ENCODE measurements at regions not wholly inside any gene's neighbourhood (a gene's known extent, or its start where the extent isn't known, plus 50 kb on each side); places are given as distances from the start of the nearest gene placed in this dataset.

GRCh38 chr1:221184131-221184794, 305.0 kb downstream of the HLX start:
- DNase-seq (ENCODE audit: low read depth in 4 of 4, low spot score in 3 of 4): no peak

DNA sequence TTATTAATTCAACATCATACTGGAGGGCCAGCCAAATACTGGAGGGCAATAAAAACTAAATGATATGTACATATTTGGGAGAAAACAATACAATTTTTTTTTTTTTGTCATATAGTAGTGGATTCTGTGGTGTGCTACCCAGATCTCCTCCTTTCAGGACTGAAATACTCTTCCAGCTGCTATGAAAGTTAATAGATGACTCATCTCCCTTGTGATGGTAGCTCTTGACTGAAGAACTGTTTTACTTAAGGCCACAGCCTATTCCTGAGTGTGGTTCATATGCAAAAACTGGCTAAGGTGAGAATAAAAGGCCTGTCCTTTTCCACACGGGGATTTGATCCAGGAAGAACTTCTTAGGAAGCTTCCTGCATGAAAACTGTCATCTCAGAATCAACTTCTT, 307.9 kb downstream of the HLX start:
- DNase-seq (ENCODE audit: low read depth in 4 of 4, low spot score in 3 of 4): no peak

DNA sequence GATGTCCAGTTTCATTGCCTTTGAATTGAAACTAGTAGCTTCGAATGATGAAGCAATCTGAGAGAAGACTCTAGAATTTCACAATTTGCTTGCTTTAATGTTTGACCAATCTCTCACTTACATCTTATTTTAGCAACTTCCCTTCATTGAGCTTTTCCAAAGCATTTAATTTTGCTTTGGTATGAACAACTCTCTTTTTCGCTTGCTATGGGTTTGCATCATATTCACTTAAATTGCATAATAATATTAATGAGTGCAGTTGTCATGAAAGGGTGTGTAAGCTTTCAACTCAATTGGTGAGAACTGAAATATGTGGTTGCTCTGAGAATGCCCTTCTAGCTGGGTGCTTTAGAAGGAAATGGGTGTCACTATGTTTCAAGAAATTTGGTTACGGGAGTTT, 309.2 kb downstream of the HLX start:
- DNase-seq (ENCODE audit: low read depth in 4 of 4, low spot score in 3 of 4): no peak

DNA sequence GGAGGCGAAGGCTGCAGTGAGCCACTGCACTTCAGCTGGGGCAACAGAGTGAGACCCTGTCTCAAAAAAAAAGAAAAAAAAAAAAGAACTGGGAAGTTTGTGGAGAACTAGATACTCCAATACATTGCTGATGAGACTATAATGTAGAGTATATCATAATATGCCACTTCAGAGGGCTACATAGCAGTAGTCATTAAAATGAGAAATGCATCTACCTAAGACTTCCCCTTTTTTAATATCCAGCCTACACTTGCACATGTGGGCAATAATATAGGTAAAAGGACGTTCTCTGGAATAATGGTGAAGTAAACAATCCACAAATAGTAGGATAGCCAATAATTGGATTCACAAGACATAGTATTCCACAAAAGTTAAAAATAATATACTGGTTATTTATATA, 311.0 kb downstream of the HLX start:
- no peak for DNase-seq (ENCODE audit: low read depth in 4 of 4, low spot score in 3 of 4)

GRCh38 chr1:221192055-221192454, 312.8 kb downstream of the HLX start:
- no peak for DNase-seq (ENCODE audit: low read depth in 4 of 4, low spot score in 3 of 4)

DNA sequence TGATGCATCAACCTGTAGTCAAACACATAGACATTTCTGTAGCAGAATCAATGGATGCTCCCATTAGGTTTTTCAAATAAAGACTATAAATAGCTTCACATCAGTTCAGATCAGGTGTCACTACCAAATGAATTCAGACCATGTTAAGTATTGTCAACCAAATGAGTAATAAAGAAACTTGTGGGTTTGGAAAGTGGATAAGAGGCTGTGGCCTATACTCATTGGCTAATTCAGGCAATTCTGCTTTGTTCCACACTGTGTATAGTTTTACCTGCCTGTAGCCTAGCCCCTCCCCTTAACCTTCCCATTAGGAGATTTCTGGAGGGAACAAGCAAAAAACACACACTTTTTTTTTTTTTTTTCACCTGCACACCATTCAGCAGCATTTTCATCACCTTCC, 321.2 kb downstream of the HLX start:
- DNase-seq (ENCODE audit: low read depth in 4 of 4, low spot score in 3 of 4): no peak

GRCh38 chr1:221201773-221202172, 322.5 kb downstream of the HLX start:
- DNase-seq (ENCODE audit: low read depth in 4 of 4, low spot score in 3 of 4): no peak

GRCh38 chr1:221203224-221204054, 324.2 kb downstream of the HLX start:
- DNase-seq (ENCODE audit: low read depth in 4 of 4, low spot score in 3 of 4): peak; percentile 54 to 67 (median 62)

DNA sequence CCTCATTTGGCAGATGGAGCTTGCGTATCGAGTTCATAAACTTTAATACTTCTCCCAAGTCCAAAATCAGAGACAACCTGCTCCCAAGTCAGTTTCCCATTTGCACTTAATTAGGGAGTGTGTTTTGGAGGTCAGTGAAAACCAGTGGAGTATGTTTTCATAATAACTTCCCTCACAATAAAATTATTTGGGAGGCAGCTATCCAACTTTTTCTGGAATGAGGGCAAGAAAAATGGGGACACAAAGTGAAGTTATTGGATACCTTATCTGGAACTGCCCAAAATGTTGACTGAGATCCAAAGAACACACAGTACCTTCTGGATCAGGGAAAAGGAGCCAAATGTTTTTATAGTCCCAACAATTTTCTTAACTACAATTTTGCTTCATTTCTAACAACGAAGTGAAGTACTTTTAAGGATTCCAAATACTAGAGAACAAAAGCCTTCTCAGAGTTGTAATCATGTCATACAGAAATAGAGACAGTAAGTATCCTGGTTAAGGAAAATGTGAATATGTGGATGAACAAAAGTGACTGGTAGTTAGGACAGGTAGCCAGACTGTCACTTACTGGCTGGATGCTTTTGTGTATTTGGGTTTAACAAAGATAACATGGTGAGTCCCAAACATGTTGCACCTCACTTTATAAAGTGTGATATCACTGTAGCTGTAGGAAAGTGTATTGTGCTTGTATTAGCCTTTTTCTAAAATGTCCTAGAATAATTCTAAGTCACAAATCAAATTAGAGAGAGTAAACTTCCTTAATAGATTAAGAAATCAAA, 325.0 kb downstream of the HLX start:
- DNase-seq (ENCODE audit: low read depth in 4 of 4, low spot score in 3 of 4): no peak

DNA sequence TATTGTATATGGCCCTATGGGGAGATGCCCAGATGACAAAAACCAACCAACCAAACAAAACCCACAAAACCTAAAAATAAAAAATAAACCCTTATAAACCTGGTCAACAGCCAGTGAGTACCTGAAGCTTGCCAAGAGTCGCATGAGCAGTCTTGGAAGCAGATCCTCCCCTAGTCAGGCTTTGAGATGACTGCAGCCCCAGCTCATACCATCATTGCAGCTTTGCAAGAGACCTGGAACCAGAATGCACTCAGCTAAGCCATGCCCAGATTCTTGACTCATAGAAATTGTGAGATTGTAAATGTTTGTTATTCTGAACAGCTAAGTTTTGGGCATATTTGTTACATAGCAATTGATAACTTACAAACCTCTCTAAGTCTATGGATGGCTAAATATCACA, 326.8 kb downstream of the HLX start:
- no peak for DNase-seq (ENCODE audit: low read depth in 4 of 4, low spot score in 3 of 4)

DNA sequence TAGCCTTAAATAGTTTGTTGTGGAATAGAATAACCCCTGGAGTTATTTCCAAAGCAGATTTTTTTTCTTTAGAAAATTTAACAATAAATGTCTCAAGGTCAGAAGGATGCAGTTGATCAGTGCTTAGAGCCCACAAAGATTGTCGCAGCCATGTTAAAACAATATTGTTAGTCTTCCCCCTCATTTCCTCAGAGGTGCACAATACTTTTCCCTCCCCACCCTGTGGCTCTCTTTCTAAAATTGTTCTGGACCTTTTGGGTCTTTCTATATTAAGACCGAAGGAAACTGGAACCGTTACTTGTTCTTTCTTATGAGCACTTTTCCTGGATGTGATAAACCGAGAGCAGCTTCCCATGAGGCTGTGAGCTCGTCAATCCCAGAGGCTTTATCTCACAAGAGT, 333.7 kb downstream of the HLX start:
- DNase-seq (ENCODE audit: low read depth in 4 of 4, low spot score in 3 of 4): no peak

DNA sequence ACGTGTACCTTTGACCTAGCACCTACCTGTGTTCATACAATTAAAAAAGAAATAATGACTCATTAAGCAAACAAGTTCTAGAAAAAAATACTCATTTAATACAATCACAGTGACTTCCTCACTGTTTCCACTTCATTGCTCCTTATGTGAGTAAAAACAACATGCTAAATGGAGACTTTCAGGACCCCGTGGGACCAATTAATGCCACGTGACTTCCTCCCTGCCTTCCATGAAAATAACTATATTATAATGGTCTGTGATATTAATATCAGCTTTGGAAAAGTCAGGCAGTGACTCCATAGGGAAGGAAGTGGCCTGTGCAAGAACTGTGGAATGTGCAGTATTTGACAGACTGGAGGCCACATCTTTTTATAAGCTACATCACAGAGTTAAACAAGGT, 337.8 kb downstream of the HLX start:
- DNase-seq (ENCODE audit: low read depth in 4 of 4, low spot score in 3 of 4): no peak

- no peak for DNase-seq (ENCODE audit: low read depth in 4 of 4, low spot score in 3 of 4)
These were observed 344.0 kb downstream of the HLX start for GRCh38 chr1:221223281-221223680.

GRCh38 chr1:221227460-221227859, 348.2 kb downstream of the HLX start:
- DNase-seq (ENCODE audit: low read depth in 4 of 4, low spot score in 3 of 4): no peak

DNA sequence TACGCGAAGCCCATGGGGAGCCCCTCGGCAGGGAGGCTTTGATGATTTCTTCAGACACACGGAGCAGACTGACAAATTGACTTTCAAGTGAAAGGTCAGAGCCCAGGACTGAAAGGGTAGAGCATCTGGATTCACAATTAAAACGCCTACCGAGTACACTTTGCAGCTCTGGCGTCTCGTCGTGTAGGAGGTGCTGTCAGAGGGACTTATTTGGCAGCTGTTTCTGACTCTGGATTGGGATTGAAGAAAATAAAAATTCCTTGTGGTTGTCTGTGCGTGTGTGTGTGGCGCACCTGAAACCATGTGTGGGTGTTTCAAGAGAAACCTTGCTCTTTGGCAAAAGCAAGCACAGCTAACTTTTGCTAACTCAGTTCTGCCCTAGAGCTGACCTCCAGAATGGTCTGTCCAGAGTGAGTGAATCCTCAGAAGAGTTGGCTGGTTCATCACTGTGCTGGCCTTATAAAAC, 348.7 kb downstream of the HLX start:
- no peak for DNase-seq (ENCODE audit: low read depth in 4 of 4, low spot score in 3 of 4)

DNA sequence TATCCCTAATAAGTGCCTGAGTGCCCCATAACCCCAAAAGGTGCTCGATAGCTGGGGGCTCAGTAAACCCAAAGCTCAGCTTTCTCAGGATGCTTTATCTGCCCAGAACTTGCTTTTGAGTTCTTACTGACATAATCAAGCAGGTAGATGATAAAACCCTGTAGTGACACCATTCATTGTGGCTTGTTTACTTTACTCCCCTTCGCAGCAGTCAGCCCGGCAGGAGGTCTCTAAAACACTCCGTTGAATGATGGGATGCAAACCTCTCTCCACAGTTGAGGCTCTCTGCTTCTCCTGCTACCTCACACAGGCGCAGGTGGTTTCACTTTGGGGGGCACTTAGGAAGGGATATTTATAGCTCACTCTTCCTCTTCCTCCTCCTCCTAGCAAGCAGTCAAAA, 349.4 kb downstream of the HLX start:
- no peak for DNase-seq (ENCODE audit: low read depth in 4 of 4, low spot score in 3 of 4)

DNA sequence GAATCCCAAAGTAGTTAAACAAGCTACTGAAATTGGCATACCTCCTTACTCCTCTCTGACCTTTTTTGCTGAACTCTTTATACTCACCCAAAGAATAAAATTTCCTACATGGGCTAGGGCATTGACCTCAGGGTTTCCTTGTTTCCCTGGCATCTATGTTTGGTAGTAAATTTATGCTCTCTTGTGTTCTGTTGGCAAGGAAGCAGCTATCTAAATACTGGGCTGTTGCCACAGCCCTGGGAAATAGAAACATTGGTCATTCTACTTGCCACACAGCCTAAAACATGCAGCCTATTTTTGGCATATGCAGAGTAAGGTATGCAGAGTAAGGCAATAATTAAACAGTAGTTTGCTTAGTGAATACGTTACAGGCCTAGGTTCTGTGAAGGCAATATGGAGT, 351.4 kb downstream of the HLX start:
- no peak for DNase-seq (ENCODE audit: low read depth in 4 of 4, low spot score in 3 of 4)

DNA sequence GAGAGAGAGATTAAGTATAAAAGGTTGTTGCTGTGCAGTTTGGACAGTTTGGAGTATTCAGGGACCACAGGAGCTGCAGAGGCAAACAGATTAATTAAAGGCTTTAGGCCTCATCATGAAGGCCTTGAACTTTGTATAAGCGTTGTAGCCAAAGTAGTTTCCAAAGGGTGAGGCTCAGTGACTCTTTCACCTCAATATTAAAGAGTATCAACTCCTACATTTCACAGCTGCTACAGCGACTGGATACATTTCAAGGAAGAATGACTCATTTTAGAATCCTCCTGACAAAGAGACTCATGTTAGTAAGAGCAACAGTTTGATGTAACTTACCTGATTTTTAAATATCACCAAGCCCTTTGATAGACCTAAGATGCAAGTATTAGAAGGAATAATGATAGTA, 355.5 kb downstream of the HLX start:
- DNase-seq (ENCODE audit: low read depth in 4 of 4, low spot score in 3 of 4): no peak

DNA sequence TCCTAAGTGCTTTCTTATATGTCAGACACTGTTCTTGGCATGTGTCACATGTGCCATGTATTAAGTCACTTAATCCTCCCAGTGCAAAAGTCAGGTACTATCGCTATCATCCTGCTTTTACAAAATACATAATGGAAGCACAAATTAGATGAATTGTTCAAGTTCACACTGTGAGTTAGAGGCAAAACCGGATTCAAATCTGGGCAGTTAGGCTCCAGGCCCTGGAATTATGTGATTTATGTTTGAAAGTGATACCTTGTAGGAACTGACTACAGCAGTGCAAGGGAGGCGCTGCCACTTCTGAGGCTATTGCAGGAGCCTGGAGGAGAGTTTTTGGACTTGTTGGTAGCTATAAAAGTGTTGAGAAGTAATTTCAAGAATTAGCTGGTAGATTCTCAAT, 358.3 kb downstream of the HLX start:
- DNase-seq (ENCODE audit: low read depth in 4 of 4, low spot score in 3 of 4): no peak

- DNase-seq (ENCODE audit: low read depth in 4 of 4, low spot score in 3 of 4): no peak
These were observed 359.9 kb downstream of the HLX start for GRCh38 chr1:221239181-221239580.

DNA sequence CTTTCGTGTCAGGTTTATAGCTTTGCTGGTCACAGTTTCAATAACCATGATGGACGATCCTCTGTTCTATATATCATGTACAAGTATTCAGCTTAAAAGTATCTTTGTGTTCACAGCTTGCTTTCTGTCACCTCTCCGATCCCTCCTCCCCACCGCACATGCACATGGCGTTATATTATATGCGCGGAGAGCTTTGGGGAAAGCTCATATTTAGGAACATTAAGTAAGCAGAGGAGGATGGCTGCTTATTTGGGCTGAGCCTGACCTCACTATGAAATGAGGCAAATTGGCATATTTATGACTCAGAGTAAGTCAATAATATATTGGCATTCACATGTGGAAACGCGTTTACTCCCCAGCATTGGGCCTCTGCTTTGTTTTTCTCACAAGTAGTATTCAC, 360.5 kb downstream of the HLX start:
- no peak for DNase-seq (ENCODE audit: low read depth in 4 of 4, low spot score in 3 of 4)

GRCh38 chr1:221240690-221241089, 361.4 kb downstream of the HLX start:
- no peak for DNase-seq (ENCODE audit: low read depth in 4 of 4, low spot score in 3 of 4)

Measured in right renal pelvis (tissue), 4 donors.